WERI-Rb-1 (cell line): ENCODE measurements at regions not wholly inside any gene's neighbourhood (a gene's known extent, or its start where the extent isn't known, plus 50 kb on each side); places are given as distances from the start of the nearest gene placed in this dataset.

Experiments
- DNase-seq: peaks from one replicate; pipeline ENCODE4 v3.0.0-alpha.2; 2020
- H3K27ac ChIP-seq: fragments of 250-450 bp; sonication (Bioruptor Pico); 2 replicates; pipeline ENCODE4 v1.5.1; 2020; ENCODE audit warnings: mild to moderate bottlenecking, moderate library complexity
- H3K27me3 ChIP-seq: fragments of 250-450 bp; sonication (Bioruptor Pico); 2 replicates; pipeline ENCODE4 v1.5.1; 2021; ENCODE audit warnings: mild to moderate bottlenecking, low read depth, moderate library complexity; ENCODE audit not compliant: insufficient read depth, severe bottlenecking
- H3K36me3 ChIP-seq: fragments of 250-450 bp; sonication (Bioruptor Pico); 2 replicates; pipeline ENCODE4 v1.5.1; 2020; ENCODE audit warnings: mild to moderate bottlenecking, moderate library complexity
- H3K4me3 ChIP-seq: 2 replicates; pipeline ENCODE4 v1.5.1; 2011; ENCODE audit warnings: low read depth, mild to moderate bottlenecking, control low read depth, low read length
- H3K9me3 ChIP-seq: fragments of 250-450 bp; sonication (Bioruptor Pico); 2 replicates; pipeline ENCODE4 v1.5.1; 2021; ENCODE audit warnings: mild to moderate bottlenecking, moderate library complexity; ENCODE audit not compliant: severe bottlenecking
- TF ChIP-seq, protein P1 (sequence below): IDR thresholded peaks from 2 replicates; pipeline ENCODE4 v1.5.1; 2011; ENCODE audit warnings: low read depth, mild to moderate bottlenecking, control low read depth, inconsistent platforms, low read length

DNA sequence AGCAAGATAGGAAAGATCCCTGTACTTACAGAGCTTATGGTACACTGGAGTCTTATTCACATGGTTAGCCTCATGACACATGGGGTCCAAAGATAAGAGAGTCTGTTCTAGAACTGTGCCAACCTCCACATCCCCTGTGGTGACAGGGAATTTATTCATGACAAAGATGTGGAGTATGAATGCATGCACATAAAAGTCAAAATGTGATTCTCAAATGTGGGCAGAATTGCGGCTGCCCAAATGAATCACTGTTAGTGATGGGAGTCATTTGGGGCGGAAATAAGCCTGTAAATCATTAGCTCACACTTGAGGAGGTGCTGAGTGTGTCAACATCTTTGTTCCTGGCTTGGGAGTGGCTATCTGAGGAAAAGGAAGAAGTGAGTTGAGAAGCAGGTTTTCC, 560.6 kb downstream of the SLC4A3 start:
- no peaks in the 10 kb centered on the region for H3K27me3 ChIP-seq
- H3K9me3 ChIP-seq: no peaks in the 10 kb centered on the region
- TF ChIP-seq, protein P1, sequence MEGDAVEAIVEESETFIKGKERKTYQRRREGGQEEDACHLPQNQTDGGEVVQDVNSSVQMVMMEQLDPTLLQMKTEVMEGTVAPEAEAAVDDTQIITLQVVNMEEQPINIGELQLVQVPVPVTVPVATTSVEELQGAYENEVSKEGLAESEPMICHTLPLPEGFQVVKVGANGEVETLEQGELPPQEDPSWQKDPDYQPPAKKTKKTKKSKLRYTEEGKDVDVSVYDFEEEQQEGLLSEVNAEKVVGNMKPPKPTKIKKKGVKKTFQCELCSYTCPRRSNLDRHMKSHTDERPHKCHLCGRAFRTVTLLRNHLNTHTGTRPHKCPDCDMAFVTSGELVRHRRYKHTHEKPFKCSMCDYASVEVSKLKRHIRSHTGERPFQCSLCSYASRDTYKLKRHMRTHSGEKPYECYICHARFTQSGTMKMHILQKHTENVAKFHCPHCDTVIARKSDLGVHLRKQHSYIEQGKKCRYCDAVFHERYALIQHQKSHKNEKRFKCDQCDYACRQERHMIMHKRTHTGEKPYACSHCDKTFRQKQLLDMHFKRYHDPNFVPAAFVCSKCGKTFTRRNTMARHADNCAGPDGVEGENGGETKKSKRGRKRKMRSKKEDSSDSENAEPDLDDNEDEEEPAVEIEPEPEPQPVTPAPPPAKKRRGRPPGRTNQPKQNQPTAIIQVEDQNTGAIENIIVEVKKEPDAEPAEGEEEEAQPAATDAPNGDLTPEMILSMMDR: no peak
- no peaks in the 10 kb centered on the region for H3K36me3 ChIP-seq
- DNase-seq: no peak
- no peak overlapping the region for H3K4me3 ChIP-seq
- no peak overlapping the region for H3K27ac ChIP-seq

DNA sequence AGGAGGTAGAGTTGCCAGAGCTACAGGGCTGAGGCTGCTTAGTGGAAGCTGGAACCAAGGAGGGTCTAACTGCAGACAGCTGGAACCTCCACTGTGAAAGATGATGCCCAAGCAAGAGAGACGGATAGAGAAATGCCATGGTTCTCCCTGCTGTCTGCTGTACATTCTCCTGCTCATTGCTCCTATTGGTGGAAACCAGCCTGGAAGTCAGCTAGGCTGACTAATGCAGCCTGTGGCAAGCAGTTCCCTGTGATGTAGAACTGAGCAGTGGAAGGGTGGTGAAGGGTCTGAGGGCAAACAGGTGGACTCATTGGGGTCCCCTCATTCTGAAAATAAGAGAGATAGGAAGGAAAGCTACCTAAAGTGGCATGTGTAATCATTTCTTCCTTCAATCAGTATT, 563.6 kb downstream of the SLC4A3 start:
- Histone ChIP-seq H3K9me3 (peaks cover 2% of the 10 kb centered on the region), H3K4me3 (no peak overlapping the region), H3K36me3 (no peaks in the 10 kb centered on the region), H3K27me3 (no peaks in the 10 kb centered on the region), H3K27ac (no peak overlapping the region)
- DNase-seq: no peak
- TF ChIP-seq, protein P1: no peak

DNA sequence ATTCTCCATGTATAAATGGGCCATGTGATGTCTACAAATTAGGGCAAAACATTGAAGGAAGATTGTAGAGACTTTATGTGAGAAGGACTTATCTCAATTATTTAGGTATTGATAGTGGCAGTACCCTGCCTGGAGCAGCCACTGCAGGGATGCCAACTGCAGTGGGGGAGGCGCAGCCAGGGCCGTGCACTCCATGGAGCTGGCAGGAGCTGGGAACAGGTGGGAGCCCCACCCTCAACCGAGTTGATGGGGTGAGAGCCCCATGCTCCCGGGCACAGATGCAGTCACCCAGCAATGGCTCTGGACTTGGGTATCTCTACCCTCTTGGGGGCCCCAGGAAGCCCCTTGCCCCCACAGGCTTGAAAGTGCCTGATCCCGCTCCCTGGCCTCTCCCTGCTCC, 564.3 kb downstream of the SLC4A3 start:
- DNase-seq: no peak
- TF ChIP-seq, protein P1: no peak
- H3K4me3 ChIP-seq: no peak overlapping the region

DNA sequence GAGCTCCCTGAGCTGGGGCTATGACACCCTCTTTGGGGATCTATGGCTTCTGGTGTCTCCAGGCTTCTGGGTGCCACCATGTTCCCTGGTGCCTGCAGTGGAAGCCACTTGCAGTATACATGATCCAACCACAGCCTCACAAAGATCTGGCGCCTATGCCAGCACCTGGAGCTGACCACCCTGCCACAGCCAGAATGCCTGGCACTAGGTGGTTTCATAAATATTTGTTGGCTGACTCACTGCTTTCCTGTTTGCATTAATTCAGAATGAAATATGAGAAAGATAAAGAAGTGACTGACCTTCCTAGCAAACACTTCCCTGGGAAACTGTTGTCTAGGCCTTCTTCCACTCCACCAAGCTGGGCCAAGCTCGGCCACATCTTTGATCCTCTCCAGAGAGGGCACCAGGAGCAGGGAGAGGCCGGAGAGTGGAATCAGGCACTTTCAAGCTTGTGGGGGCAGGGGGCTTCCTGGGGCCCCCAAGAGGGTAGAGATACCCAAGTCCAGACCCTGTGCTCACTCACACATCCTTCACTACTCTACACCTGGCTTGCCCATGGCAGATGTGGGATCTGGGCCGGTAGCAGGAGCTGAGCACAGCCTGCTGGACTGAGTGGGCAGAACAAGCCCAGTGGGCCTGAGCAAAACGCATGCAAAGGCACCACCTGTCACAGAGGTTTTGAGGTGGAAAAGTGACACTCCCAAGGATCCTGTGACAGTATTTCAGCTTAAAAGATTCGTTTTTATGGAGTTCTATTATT, 565.7 kb downstream of the SLC4A3 start:
- Histone ChIP-seq H3K4me3 (no peak overlapping the region), H3K9me3 (peaks cover 2% of the 10 kb centered on the region), H3K27me3 (no peaks in the 10 kb centered on the region), H3K36me3 (no peaks in the 10 kb centered on the region), H3K27ac (no peak overlapping the region)
- TF ChIP-seq, protein P1: no peak
- no peak for DNase-seq

More for the DNA sequence above, 564.3 kb downstream of the SLC4A3 start:
- H3K9me3 ChIP-seq: peaks cover 2% of the 10 kb centered on the region
- no peaks in the 10 kb centered on the region for H3K27me3 ChIP-seq
- no peaks in the 10 kb centered on the region for H3K36me3 ChIP-seq
- H3K27ac ChIP-seq: no peak overlapping the region

DNA sequence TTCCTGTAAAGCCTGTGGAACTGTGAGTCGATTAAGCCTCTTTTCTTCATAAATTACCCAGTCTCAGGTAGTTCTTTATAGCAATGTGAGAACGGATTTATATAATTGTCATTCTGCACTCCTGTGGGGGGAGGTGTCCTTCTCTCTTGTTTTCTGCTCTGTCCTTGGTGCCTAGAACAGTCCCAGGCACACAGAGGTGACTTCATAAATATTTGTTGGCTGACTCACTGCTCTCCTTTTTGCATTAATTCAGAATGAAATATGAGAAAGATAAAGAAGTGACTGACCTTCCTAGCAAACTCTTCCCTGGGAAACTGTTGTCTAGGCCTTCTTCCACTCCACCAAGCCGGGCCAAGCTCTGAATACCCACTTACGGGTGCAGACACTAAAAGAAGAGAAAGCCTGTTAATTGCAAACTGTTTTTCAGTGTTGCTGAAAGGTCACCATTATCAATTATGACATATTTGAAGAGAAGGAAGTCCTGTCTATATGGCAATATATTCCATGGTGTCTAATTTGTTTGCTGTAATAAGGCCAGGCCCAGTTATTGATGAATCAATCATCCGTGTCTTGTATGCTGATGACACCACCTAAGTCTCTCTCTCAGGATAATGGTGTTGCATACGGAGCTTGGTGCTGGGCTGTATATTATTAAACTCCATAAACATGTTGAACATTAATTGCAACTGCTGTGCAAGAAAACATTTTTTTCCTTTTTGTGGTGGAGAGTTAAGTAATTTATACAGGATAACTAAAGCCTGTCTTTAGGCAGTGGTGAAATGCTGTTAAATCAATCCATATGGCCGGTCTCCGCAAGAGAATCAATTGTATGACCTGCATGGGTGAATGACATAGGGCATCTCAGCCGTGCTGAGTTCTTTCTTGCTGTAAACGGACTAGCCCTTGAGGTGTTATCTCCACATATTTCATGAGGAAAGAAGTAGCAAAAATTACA, 567.5 kb downstream of the SLC4A3 start:
- no peak for DNase-seq
- H3K4me3 ChIP-seq: no peak overlapping the region
- no peak overlapping the region for H3K27ac ChIP-seq
- peaks cover 2% of the 10 kb centered on the region for H3K9me3 ChIP-seq
- TF ChIP-seq, protein P1: no peak
- no peaks in the 10 kb centered on the region for H3K36me3 ChIP-seq
- H3K27me3 ChIP-seq: no peaks in the 10 kb centered on the region
